HG02678 (cell line): ENCODE measurements at regions not wholly inside any gene's neighbourhood (a gene's known extent, or its start where the extent isn't known, plus 50 kb on each side); places are given as distances from the start of the nearest gene placed in this dataset.
"Not testable (repeated sequence)": the region's sequence is repeated elsewhere in the genome, so short reads cannot be mapped to it uniquely, and the experiment has no call there.

Experiments used
- ATAC-seq: cut with Tn5 transposase; IDR thresholded peaks from one replicate; pipeline ENCODE4 v1.9.1; 2021; ENCODE audit warnings: mild to moderate bottlenecking, moderate library complexity; ENCODE audit not compliant: unreplicated experiment

GRCh38 chr6:141463237-141463977, 669.3 kb upstream of the GJE1 start:
- peak; percentile 81 for ATAC-seq

- no peak for ATAC-seq
These were observed 671.8 kb upstream of the GJE1 start for GRCh38 chr6:141460743-141461484.

GRCh38 chr6:141460245-141460644, 672.5 kb upstream of the GJE1 start:
- ATAC-seq: not testable (repeated sequence)

GRCh38 chr6:141457984-141458383, 674.7 kb upstream of the GJE1 start:
- not testable (repeated sequence) for ATAC-seq

GRCh38 chr6:141452354-141452686, 680.4 kb upstream of the GJE1 start:
- no peak for ATAC-seq

- ATAC-seq: no peak
These were observed 681.0 kb upstream of the GJE1 start for GRCh38 chr6:141451511-141452353.

- no peak for ATAC-seq
These were observed 681.6 kb upstream of the GJE1 start for GRCh38 chr6:141451181-141451510.

- ATAC-seq: no peak
These were observed 686.6 kb upstream of the GJE1 start for GRCh38 chr6:141445928-141446628.

GRCh38 chr6:141443668-141444289, 688.9 kb upstream of the GJE1 start:
- no peak for ATAC-seq

GRCh38 chr6:141443032-141443431, 689.7 kb upstream of the GJE1 start:
- ATAC-seq: no peak

GRCh38 chr6:141439513-141439912, 693.2 kb upstream of the GJE1 start:
- ATAC-seq: no peak

- peak; percentile 61 for ATAC-seq
These were observed 695.0 kb upstream of the GJE1 start for GRCh38 chr6:141437685-141438084.

GRCh38 chr6:141437011-141437410, 695.7 kb upstream of the GJE1 start:
- no peak for ATAC-seq

GRCh38 chr6:141426400-141426980, 706.2 kb upstream of the GJE1 start:
- ATAC-seq: no peak

- ATAC-seq: no peak
These were observed 711.3 kb upstream of the GJE1 start for GRCh38 chr6:141421378-141421777.

- no peak for ATAC-seq
These were observed 714.6 kb upstream of the GJE1 start for GRCh38 chr6:141418076-141418475.

- ATAC-seq: no peak
These were observed 716.8 kb upstream of the GJE1 start for GRCh38 chr6:141415896-141416295.

GRCh38 chr6:141413196-141413595, 719.5 kb upstream of the GJE1 start:
- ATAC-seq: no peak

GRCh38 chr6:141406761-141407160, 726.0 kb upstream of the GJE1 start:
- no peak for ATAC-seq

- ATAC-seq: no peak
These were observed 728.9 kb upstream of the GJE1 start for GRCh38 chr6:141403827-141404226.
